GM12872 (cell line): ENCODE measurements at regions not wholly inside any gene's neighbourhood (a gene's known extent, or its start where the extent isn't known, plus 50 kb on each side); places are given as distances from the start of the nearest gene placed in this dataset.

Source experiments
- CTCF ChIP-seq: IDR thresholded peaks from 3 replicates; pipeline ENCODE4 v1.5.1; 2011; ENCODE audit warnings: low read depth, mild to moderate bottlenecking, low read length, moderate library complexity; ENCODE audit not compliant: insufficient read depth

DNA sequence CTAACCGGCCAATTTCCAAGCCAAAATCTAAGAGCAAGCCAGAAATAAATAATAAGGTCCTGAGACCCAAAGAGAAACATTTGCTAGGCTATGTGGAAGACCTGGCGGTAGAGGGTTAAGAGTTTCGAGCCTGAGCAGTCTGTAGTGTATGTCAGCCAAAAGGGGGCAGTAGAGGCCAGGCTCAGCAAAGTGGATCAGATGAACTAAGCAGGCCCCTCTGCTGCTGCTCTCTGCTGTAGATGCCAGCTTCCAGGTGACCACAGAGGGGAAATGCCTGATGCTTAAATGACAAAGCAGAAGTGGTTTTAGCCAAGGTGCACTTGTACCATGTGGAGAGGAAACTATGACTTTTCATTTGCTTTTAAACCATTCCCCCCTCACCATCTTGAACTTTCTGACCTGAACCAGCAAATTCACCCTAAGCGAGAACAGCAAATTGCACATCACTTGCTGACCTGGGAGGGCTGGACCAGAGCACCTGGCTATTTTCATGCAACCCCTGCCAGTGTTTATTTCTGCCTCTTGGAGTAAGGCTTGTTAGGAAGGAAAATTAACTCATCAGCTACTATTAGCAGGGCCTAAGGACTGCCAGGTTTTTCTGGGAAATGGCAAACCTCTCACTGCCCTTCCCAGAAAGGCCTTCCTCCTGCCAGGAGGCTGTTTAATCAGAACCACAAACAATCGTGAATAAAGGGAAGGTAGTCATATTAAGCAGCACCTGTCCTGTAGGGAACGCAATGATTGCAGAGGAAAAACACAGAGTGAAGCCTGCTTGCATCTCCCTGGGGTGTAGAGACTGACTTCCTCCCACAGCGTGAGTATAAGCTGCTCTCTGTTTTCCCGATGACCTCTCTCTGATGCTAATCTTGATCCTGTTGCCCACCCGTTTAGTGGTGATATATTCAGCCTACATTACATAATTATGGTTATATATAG lies 818.2 kb downstream of the TLR4 start:
- TF ChIP-seq CTCF, result peak; percentile 85

- TF ChIP-seq CTCF, result no peak
Measured at GRCh38 chr9:118527261-118527660, 823.1 kb downstream of the TLR4 start.

DNA sequence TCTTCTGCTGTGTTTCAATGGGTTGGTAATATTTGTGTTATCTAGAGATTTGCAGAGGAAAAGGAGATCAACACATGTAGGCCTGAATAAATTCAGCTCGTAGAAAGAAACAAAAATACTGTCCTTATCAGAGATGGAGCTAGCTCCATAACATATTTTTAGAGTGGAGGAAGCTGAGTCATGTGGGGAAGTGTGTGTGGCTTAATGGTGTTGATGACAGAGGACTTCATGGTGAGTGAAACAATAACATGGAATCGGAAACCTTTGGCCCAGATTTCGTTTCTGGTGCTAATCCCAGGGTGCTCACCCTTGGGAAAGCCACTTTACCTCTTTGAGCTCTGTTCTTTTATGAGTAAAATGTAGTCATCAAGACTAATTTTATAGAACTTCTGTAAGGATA lies 825.0 kb downstream of the TLR4 start:
- TF ChIP-seq CTCF, result no peak

- TF ChIP-seq CTCF, result no peak
Measured at GRCh38 chr9:118529624-118530214, 825.5 kb downstream of the TLR4 start.

DNA sequence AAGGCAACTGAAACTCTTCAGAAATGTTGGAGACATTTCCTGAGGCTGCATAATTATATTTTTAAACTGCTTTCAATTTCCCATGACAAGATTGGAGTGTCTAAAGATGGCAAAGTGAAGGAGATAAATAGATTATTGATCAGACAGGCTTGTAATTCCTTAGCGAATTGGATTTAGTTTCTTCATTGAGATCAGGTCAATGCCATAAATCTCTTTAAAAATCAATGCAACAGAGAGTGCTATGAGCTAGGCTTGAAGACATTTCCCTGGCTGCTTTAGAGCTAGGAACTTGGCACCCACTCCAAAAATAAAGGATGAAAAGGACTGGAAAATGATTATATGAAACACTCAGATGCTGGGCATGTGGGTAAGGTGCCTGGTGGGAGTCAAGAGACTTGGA lies 828.4 kb downstream of the TLR4 start:
- TF ChIP-seq CTCF, result no peak

DNA sequence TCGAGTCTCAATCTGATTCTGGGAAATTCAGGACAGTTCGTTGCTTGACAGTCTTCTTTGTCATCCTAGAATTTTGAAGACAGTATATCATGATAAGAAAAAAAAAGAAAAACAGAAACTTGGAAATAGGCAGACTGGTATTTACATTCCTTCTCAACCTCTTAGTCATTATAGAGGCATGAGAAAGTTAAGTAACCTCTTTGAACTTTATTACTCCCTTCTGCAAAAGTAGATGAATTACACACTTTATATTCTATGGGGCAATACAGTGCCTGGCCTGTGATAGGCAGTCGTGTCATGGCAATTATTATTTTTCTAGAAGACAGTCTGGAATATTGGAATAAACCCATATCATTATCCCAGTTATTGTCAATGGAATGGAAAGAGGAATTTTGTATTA lies 828.9 kb downstream of the TLR4 start:
- TF ChIP-seq CTCF, result no peak

DNA sequence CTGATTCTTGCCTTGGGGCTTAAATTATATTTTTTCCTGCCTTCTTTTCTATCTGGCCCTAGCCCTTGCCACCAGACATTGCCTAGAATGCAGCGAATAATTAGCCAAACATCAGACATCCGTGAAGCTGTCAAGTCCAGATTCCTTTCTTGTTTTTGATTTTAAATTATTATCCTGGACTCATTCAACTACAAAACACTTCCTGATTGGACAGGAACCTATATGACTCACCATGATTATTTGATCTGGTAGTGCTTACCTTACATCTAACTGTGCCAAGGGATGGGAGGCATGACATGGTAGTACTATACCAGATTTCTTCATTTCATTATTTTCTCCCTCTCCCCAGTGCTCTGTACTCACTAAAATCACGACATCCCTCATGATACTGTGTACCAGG lies 829.6 kb downstream of the TLR4 start:
- no peak for TF ChIP-seq CTCF
